Gastrocnemius medialis (tissue), 4 donors: ENCODE measurements at regions not wholly inside any gene's neighbourhood (a gene's known extent, or its start where the extent isn't known, plus 50 kb on each side); places are given as distances from the start of the nearest gene placed in this dataset.

Experiments
- ATAC-seq, 2 donors: fragments of 150-250 bp; one replicate each; pipeline ENCODE4 v1.9.1; 2016
- DNase-seq, 2 donors: peaks; one replicate each; pipeline ENCODE4 v3.0.0-alpha.2; 2019
- H3K27ac ChIP-seq, 4 donors: fragments of 200-600 bp; sonication (generic); 1 replicate in 1 of 4; 2 replicates in 3 of 4; pipeline ENCODE4 v1.5.1; 2016 to 2018; ENCODE audit warnings: mild to moderate bottlenecking in 2 of 4, moderate library complexity in 1 of 4
- H3K27me3 ChIP-seq, 3 donors: fragments of 200-600 bp; sonication (generic) in 2 of 3; 1 replicate in 1 of 3; 2 replicates in 2 of 3; pipeline versions ENCODE4 v1.5.1 to v1.6.0; 2016 to 2019; ENCODE audit warnings: mild to moderate bottlenecking in 1 of 3, moderate library complexity in 1 of 3
- H3K36me3 ChIP-seq, 2 donors: fragments of 200-600 bp; sonication (generic) in 1 of 2; one replicate each; pipeline ENCODE4 v1.5.1; 2017 to 2018
- H3K4me1 ChIP-seq, 2 donors: fragments of 200-600 bp; sonication (generic) in 1 of 2; one replicate each; pipeline ENCODE4 v1.5.1; 2016 to 2017; ENCODE audit warnings: mild to moderate bottlenecking in 2 of 2
- H3K4me3 ChIP-seq, 4 donors: fragments of 200-600 bp; sonication (generic) in 3 of 4; 1 replicate in 1 of 4; 2 replicates in 3 of 4; pipeline ENCODE4 v1.5.1; 2016 to 2019; ENCODE audit warnings: mild to moderate bottlenecking in 2 of 4
- H3K9me3 ChIP-seq, 3 donors: fragments of 200-600 bp; sonication (generic) in 2 of 3; 1 replicate in 1 of 3; 2 replicates in 2 of 3; pipeline ENCODE4 v1.5.1; 2016 to 2019
- CTCF ChIP-seq, 5 experiments: fragments of 450-650 bp in 3 of 5; fragments of 200-600 bp in 2 of 5; sonication (generic) in 2 of 5; IDR thresholded peaks in 4 of 5; conservative IDR thresholded peaks in 1 of 5; 1 replicate in 4 of 5; 2 replicates in 1 of 5; pipeline ENCODE4 v1.5.1; 2016 to 2019; ENCODE audit warnings: antibody characterized with exemption in 5 of 5, mild to moderate bottlenecking in 3 of 5, moderate library complexity in 3 of 5
- POLR2A ChIP-seq, 2 donors: fragments of 450-650 bp; IDR thresholded peaks; one replicate each; pipeline ENCODE4 v1.6.1; 2017; ENCODE audit warnings: antibody characterized with exemption in 2 of 2, mild to moderate bottlenecking in 2 of 2, moderate library complexity in 2 of 2
- in situ Hi-C, 4 donors: fragments of 200-750 bp; cut with MboI; loops; one replicate each; pipeline versions ENCODE4 v1.15.0 to v1.8.0; 2017; ENCODE audit warnings: low sequenced_read_pairs in 4 of 4
- intact Hi-C: fragments of 100-400 bp; cut with DNase I; formaldehyde crosslinking; loops from one replicate; pipeline ENCODE4 v1.15.1; 2023; ENCODE audit warnings: low total_unique reads

- intact Hi-C loops = no loop called here
- Histone ChIP-seq H3K4me1 (no peaks in the 10 kb centered on the region), H3K4me3 (no peak overlapping the region), H3K27me3 (peaks cover 0 to 2% (median 0%) of the 10 kb centered on the region in 3 donors), H3K36me3 (no peaks in the 10 kb centered on the region), H3K27ac (no peak overlapping the region), H3K9me3 (no peaks in the 10 kb centered on the region)
- in situ Hi-C loops = no loop called here
- DNase-seq (no peak), ATAC-seq (no peak)
- TF ChIP-seq CTCF (IDR thresholded peaks at IDR 0.05 in 4 of 5, conservative IDR thresholded peaks at IDR 0.05 in 1 of 5) (no peak), POLR2A (IDR thresholded peaks at IDR 0.05) (no peak)
Measured at GRCh38 chr22:49070501-49070900, 757.2 kb downstream of the BRD1 start.

- H3K27ac ChIP-seq = no peak overlapping the region
- H3K36me3 ChIP-seq = no peaks in the 10 kb centered on the region
- TF ChIP-seq POLR2A (IDR thresholded peaks at IDR 0.05) (no peak), CTCF (IDR thresholded peaks at IDR 0.05 in 4 of 5, conservative IDR thresholded peaks at IDR 0.05 in 1 of 5) (no peak)
- H3K4me3 ChIP-seq = no peak overlapping the region
- H3K27me3 ChIP-seq = peaks cover 0 to 2% (median 0%) of the 10 kb centered on the region in 3 donors
- in situ Hi-C loops = no loop called here
- no peaks in the 10 kb centered on the region for H3K9me3 ChIP-seq
- no peak for DNase-seq
- intact Hi-C loops = no loop called here
- ATAC-seq = no peak
- H3K4me1 ChIP-seq = no peaks in the 10 kb centered on the region
Measured at GRCh38 chr22:49068861-49069500, 758.7 kb downstream of the BRD1 start.

GRCh38 chr22:49067504-49067903 lies 760.2 kb downstream of the BRD1 start:
- no peaks in the 10 kb centered on the region for H3K9me3 ChIP-seq
- H3K4me1 ChIP-seq = no peaks in the 10 kb centered on the region
- in situ Hi-C loops (no loop called here), intact Hi-C loops (no loop called here)
- H3K4me3 ChIP-seq = no peak overlapping the region
- DNase-seq = no peak
- H3K27ac ChIP-seq = no peak overlapping the region
- H3K27me3 ChIP-seq = peaks cover 0 to 4% (median 2%) of the 10 kb centered on the region in 3 donors
- TF ChIP-seq CTCF (IDR thresholded peaks at IDR 0.05 in 4 of 5, conservative IDR thresholded peaks at IDR 0.05 in 1 of 5) (no peak), POLR2A (IDR thresholded peaks at IDR 0.05) (no peak)
- no peak for ATAC-seq
- no peaks in the 10 kb centered on the region for H3K36me3 ChIP-seq

GRCh38 chr22:49066619-49067018 lies 761.1 kb downstream of the BRD1 start:
- in situ Hi-C loops = no loop called here
- TF ChIP-seq POLR2A (IDR thresholded peaks at IDR 0.05) (no peak), CTCF (IDR thresholded peaks at IDR 0.05 in 4 of 5, conservative IDR thresholded peaks at IDR 0.05 in 1 of 5) (no peak)
- no peak overlapping the region for H3K27ac ChIP-seq
- H3K9me3 ChIP-seq = no peaks in the 10 kb centered on the region
- DNase-seq = no peak
- peaks cover 0 to 7% (median 4%) of the 10 kb centered on the region in 3 donors for H3K27me3 ChIP-seq
- no peak for ATAC-seq
- no peaks in the 10 kb centered on the region for H3K4me1 ChIP-seq
- H3K36me3 ChIP-seq = no peaks in the 10 kb centered on the region
- intact Hi-C loops = no loop called here
- H3K4me3 ChIP-seq = no peak overlapping the region

GRCh38 chr22:49064836-49065235 lies 762.8 kb downstream of the BRD1 start:
- Histone ChIP-seq H3K27me3 (peaks cover 0 to 7% (median 6%) of the 10 kb centered on the region in 3 donors), H3K4me3 (no peak overlapping the region), H3K27ac (no peak overlapping the region), H3K4me1 (no peaks in the 10 kb centered on the region), H3K36me3 (no peaks in the 10 kb centered on the region), H3K9me3 (no peaks in the 10 kb centered on the region)
- no peak for DNase-seq
- intact Hi-C loops (no loop called here), in situ Hi-C loops (no loop called here)
- TF ChIP-seq CTCF (IDR thresholded peaks at IDR 0.05 in 4 of 5, conservative IDR thresholded peaks at IDR 0.05 in 1 of 5) (no peak), POLR2A (IDR thresholded peaks at IDR 0.05) (no peak)
- ATAC-seq = no peak
